GM18870 (cell line): ENCODE measurements at regions not wholly inside any gene's neighbourhood (a gene's known extent, or its start where the extent isn't known, plus 50 kb on each side); places are given as distances from the start of the nearest gene placed in this dataset.
"Not testable (repeated sequence)": the region's sequence is repeated elsewhere in the genome, so short reads cannot be mapped to it uniquely, and the experiment has no call there.

Source experiments
- ATAC-seq: cut with Tn5 transposase; IDR thresholded peaks from one replicate; pipeline ENCODE4 v1.9.1; 2021; ENCODE audit warnings: moderate library complexity; ENCODE audit not compliant: unreplicated experiment

DNA sequence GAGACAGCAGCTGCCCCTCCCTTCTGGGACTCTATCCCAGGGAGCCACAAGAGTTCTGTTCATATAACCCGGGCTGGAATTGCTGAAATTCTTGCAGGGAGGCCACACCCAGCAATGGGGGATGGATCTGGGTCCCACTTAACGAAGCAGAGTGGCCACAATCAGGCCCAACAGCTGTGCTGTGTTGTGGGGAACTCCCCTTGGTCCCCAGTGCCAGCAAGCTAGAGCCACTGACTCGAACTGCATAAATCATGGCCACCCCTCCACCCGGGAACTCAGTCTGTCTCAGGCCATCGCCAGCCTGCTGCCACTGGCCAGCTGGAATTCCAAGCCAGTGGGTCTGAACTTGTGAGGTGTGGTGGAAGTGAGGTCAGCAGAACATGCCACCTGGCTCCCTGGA lies 111.1 kb downstream of the KLF8 start:
- ATAC-seq = no peak

DNA sequence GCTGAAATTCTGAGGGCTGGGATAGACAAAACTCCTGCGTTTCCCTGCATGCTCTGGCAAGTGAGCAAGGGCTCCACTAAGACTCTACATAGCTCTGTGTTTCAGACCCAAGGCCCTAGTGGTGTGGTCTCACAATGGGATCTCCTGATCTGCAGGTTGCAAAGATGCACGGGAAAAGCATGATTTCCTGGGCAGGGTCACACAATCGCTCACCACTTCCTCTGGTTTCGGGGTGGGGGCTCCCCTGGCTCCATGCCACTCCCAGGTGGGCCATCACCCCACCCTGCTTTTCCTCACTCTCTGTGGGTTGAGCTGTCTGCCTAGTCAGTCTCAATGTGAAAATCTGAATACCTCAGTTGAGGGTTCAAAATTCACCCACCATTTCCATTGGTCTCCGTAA lies 111.5 kb downstream of the KLF8 start:
- ATAC-seq = no peak

DNA sequence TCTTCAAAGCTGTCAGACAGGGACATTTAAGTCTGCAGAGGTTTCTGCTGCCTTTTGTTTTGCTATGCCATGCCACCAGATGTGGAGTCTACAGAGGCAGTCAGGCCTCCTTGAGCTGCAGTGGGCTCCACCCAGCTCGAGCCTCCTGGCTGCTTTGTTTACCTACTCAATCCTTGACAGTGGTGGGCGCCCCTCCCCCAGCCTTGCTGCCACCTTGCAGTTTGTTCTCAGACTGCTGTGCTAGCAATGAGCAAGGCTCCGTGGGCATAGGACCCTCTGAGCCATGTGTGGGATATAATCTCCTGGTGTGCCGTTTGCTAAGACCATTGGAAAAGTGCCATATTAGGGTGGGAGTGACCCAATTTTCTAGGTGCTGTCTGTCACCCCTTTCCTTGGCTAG lies 126.0 kb downstream of the KLF8 start:
- ATAC-seq = not testable (repeated sequence)

DNA sequence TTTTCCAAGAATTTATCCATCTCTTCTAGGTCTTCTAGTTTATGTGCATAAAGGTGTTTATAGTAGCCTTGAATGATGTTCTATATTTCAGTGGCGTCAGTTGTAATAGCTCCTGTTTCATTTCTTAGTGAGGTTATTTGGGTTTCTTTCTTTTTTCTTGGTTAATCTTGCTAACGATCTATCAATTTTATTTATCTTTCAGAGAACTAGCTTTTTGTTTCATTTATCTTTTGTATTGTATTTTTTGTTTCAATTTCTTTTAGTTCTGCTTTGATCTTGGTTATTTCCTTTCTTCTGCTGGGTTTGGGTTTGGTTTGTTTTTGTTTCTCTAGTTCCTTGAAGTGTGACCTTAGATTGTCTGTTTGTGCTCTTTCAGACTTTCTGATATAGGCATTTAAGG lies 133.0 kb downstream of the KLF8 start:
- not testable (repeated sequence) for ATAC-seq

DNA sequence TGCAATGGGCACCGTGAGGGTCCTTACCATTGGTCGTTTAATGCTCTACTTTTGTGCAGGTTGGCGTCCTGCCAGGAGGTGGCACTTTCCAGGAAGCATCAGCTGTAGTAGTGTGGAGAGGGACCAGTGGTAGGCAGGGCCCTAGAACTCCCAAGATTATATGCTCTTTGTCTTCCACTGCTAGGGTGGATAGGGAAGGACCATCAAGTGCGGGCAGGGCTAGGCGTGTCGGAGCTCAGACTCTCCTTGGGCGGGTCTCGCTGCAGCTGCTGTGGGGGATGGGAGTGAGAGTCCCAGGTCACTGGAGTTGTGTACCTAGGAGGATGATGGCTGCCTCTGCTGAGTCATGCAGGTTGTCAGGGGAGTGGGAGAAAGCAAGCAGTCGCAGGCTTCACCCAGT lies 134.7 kb downstream of the KLF8 start:
- no peak for ATAC-seq

DNA sequence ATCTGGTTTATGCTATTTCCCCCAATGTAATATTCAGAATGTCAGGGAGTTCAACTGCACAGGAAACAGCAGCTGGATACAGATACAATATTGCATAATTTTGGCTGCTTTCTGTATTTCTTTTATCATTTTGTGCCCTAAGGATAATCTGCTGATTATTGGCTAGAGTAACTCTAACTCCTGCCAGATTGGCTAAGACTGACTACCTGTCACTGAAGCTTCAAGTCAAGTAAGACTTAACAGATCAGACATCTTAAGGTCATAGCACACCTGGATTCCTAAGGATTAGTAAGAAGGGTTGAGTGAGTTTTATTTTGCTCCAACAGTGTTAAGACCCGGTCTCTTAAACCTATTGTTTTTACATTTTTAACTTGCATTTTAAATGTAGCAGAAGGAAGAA lies 136.8 kb downstream of the KLF8 start:
- ATAC-seq = no peak

DNA sequence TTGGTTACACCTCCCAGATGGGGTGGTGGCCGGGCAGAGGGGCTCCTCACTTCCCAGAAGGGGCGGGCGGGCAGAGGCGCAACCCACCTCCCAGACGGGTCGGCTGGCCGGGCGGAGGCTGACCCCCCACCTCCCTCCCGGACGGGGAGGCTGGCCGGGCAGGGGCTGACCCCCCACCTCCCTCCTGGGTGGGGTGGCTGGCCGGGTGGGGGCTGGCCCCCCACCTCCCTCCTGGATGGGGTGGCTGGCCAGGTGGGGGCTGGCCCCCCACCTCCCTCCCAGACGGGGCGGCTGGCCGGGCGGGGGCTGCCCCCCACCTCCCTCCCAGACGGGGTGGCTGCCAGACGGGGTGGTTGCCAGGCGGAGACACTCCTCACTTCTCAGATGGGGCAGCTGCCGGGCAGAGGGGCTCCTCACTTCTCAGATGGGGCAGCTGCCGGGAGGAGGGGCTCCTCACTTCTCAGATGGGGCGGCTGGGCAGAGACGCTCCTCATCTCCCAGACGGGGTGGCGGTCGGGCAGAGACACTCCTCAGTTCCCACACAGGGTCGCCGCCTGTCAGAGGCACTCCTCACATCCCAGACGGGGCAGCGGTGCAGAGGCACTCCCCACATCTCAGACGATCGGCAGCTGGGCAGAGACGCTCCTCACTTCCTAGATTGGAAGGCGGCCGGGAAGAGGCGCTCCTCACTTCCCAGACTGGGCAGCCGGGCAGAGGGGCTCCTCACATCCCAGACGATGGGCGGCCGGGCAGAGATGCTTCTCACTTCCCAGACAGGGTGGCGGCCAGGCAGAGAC lies 148.0 kb downstream of the KLF8 start:
- ATAC-seq = not testable (repeated sequence)

DNA sequence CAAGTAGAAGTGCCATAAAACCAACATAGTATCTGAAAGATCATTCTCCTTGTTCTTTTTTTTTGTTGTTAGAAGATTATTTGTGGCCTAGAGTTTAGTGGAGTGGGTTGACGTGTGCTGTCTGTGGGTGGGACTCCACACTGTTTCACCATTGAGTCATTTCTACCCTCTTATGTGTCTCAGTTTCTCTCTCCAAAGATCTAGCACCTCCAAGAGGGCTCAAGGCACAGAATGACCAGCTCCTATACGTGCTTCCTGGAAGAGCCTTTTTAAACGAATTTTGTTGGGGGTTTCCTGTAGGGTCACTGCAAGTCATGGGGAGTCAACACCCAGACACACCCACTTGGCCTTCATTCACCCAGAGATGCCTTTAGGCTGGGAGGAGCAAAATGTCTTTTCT lies 150.1 kb downstream of the KLF8 start:
- peak; percentile 79 for ATAC-seq

DNA sequence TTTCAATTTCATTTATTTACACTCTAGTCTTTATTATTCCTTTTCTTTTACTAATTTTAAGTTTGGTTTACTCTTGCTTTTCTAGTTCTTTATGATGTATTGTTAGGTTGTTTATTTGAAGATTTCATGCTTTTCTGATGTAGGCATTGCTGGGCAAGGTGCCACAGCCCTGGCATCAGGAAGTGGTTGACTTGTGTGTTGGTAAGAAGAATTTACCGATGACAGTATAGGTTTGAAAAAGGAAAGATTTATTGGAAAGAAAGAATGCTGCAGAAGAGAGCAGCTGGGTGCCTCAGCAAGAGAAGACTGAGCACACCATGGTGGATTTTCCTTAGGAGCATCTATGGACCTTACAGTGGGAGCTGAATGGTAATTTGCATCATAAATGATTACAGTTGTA lies 153.2 kb downstream of the KLF8 start:
- ATAC-seq = no peak

DNA sequence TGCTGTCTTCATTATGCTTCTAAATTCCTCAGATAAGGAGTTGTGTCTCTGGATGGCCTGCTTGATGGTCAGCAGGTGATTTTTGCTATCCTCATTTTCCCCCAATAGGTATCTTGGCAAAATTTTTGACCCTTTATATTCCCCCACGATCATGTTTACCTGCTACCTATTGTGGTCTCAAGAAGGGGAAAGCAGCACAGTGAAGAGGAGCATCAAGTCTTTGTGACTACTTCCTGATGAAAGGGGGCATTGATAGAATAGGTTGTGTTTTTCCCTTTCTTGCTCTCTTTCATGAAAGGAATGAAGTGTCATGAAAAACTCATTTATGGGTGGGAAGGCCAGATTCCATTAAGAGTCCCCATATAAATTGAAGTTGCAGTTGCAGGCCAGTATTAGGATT lies 153.8 kb downstream of the KLF8 start:
- no peak for ATAC-seq

DNA sequence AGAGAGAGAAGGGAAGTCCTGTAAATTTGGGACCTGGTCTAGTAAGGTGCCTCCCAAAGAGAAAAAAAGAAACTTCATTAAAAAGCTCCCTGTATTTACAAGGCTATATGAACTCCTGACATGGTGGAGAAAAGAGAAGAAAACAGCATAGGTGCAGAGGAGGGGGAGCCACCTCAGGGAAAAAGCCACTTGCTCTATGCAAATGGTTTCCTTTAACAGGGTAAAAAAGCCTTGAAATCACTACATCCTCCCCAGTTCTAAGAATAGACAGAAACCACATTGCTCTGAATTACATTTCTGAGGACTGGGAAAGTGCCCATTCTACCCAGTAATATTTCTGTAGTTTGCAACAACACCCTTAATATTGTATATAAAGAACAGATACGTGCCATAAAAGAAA lies 165.5 kb downstream of the KLF8 start:
- ATAC-seq = no peak

DNA sequence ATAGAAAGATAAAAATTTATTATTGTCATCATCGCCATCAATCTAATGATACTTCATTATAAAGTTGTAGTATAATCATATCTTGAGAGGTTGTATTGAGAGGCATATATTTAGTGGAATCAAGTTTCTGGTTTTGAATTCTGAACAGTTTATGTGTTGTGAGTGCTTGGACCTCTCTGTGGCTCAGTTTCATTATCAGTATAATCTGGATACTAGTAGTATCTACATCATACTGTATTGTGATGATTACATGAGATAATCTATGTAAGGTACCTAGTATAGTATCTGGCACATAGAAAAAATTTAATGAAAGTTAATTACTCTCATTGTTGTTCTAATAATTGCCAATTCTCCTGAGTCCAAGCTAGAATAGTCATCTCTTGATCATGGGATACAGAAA lies 161.2 kb upstream of the UBQLN2 start:
- no peak for ATAC-seq

DNA sequence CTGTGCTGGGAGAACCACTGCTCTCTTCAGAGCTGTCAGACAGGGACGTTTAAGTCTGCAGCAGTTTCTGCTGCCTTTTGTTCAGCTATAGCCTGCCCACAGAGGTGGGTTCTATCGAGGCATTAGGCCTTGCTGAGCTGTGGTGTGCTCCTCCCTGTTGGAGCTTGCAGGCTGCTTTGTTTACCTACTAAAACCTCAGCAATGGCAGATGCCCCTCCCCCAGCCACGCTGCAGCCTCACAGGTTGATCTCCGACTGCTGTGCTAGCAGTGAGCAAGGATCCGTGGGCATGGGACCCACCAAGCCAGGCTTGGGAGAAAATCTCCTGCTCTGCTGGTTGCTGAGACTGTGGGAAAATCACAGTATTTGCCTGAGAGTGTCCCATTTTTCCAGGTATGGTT lies 133.8 kb upstream of the UBQLN2 start:
- no peak for ATAC-seq

DNA sequence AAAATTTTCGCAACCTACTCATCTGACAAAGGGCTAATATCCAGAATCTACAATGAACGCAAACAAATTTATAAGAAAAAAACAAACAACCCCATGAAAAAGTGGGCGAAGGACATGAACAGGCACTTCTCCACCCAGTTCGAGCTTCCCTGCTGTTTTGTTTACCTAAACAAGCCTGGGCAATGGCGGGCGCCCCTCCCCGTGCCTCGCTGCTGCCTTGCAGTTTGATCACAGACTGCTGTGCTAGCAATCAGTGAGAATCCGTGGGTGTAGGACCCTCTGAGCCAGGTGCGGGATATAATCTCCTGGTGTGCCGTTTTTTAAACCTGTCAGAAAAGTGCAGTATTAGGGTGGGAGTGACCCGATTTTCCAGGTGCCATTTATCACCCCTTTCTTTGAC lies 111.4 kb upstream of the UBQLN2 start:
- not testable (repeated sequence) for ATAC-seq

DNA sequence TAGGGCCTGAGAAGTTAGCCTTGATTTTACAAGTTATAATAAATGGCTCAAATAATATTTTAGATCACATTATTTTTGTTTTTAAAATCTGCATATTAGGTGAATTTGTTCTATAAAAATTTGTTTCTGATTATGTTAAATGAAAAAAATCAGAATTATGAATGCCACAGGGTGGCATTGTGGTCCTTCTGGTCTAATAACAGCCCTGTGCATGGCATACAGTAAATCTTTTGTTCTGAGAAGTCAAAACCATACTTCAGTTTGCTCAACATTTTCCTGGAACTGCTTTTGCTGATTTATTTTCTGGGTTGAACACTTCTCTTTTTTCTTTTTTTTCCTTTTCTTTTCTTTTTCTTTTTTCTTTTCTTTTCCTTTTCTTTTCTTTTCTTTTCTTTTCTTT lies 101.0 kb upstream of the UBQLN2 start:
- no peak for ATAC-seq

DNA sequence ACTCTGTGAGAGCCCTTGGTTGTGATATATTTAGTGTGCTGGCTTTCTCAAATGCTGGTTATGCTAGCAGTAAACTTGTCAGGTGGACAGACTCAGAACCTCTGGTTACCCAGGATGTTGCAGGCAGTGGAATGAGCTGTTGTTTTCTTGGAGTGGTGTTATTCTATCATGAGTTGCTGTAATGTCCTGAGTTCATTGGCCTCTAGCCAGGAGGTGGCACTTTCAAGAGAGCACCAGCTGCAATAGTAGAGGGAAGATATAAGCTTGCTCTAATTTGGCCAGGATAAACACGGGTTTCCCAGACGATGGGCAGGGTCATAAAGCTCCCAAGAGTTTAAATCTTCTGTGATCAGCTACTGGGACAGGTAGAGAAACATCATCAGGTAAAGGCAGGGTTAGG lies 95.0 kb upstream of the UBQLN2 start:
- no peak for ATAC-seq

DNA sequence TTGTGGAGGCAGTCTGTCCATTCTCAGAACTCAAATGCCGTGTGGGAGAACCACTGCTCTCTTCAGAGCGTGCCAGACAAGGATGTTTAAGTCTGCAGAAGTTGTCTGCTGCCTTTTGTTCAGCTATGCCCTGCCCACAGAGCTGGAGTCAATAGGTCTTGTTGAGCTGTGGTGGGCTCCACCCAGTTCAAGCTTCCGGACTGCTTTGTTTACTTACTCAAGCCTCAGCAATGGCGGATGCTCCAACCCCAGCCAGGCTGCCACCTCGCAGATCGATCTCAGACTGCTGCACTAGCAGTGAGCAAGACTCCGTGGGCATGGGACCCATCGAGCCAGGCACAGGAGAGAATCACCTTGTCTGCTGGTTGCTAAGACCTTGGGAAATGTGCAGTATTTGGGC lies 68.5 kb upstream of the UBQLN2 start:
- ATAC-seq = not testable (repeated sequence)

DNA sequence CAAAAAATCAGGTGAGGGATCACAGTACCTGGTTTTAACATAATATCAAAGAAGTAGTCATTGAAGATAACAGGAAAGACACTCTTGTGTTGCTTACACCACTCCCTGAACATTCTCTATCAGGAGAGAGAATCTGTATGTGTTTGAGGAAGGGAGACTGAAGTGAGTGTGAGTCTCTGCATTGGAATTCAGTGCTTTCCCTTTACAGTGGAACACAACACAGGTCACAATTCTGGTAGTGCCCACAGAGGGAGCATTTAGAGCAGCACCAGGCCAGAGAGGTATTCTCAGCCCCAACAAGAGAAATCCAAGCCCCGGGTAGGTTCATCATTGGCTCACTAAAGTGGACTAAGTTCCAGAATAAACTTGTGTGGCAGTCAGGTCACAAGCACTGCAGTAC lies 64.7 kb upstream of the UBQLN2 start:
- no peak for ATAC-seq

DNA sequence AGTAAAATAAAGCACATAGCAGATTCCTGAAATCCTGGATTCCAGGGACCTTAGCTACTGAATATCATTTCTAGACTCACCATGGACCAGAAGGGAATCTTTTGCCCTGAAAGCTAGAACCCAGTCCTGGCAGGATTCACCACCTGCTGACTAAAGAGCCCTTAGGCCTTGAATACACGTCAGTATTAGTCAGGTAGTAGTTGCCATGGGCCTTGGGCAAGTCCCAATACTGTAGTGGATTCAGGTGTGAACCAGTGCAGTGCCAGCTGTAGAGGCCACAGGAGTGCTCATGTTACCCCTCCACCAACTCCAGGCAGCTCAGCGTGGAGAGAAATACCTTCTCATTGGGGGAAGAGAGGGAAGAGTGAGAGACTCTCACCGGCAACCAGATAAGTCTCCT lies 64.1 kb upstream of the UBQLN2 start:
- ATAC-seq = no peak

DNA sequence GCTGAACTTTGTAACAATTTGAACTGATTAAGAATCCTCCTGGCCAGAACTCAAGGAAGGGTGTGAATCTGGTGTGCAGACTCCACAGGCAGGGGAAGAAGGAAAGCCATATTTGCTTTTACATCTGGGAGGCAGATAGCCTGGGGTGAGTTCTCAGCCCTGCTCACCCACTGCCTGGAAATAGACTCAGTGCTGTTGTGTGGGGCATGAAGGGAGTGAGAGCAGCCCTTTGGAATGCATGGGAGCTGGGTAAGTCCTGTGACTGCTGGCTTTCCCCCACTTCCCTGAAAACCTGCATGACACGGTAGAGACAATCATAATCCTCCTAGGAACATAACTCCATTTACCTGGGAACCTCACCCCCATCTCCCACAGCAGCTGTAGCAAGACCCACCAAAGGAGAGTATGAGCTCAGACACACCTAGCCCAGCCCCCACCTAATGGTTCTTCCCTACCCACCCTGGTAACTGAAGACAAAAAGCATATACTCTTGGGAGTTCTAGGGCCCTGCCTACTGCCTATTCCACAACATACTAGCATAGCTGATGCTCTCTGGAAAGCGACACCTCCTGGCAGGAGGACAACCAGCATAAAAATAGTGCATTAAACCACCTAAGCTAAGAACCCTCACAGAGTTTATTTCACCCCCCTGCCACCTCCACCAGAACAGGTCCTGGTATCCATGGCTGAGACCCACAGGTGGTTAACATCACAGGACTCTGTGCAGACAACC lies 59.3 kb upstream of the UBQLN2 start:
- no peak for ATAC-seq

DNA sequence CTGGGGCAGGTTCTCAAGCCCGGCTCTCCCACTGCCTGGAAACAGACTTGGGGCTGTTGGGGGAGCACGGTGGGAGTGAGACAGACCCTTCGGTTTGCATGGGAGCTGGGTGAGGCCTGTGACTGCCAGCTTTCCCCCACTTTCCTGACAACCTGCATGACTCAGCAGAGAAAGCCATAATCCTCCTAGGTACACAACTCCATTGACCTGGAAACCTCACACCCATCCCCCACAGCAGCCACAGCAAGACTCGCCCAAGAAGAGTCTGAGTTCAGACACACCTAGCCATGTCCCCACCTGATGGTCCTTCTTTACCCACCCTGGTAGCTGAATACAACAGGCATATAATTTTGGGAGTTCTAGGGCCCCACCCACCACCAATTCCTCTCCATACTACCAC lies 57.6 kb upstream of the UBQLN2 start:
- ATAC-seq = no peak
